GM12891 (cell line): ENCODE measurements at regions not wholly inside any gene's neighbourhood (a gene's known extent, or its start where the extent isn't known, plus 50 kb on each side); places are given as distances from the start of the nearest gene placed in this dataset.
"Not testable (repeated sequence)": the region's sequence is repeated elsewhere in the genome, so short reads cannot be mapped to it uniquely, and the experiment has no call there.

Source experiments
- DNase-seq: peaks from one replicate; pipeline ENCODE4 v3.0.0; 2011; ENCODE audit warnings: low spot score; ENCODE audit not compliant: insufficient read length
- FAIRE-seq: peaks from 2 replicates; lab custom pipeline; 2011; peaks lifted over from hg19 to GRCh38; lab: Jason Lieb, UNC
- PAX5 ChIP-seq: IDR thresholded peaks from 2 replicates; pipeline ENCODE4 v1.6.1; 2011; ENCODE audit warnings: low read length, moderate library complexity, mild to moderate bottlenecking; ENCODE audit not compliant: insufficient read depth, severe bottlenecking
- POLR2A ChIP-seq: IDR thresholded peaks from 2 replicates; pipeline ENCODE4 v1.6.1; 2011; ENCODE audit warnings: low read depth, low read length, control low read depth
- POLR2AphosphoS5 ChIP-seq: IDR thresholded peaks from 2 replicates; pipeline ENCODE4 v1.6.1; 2011; ENCODE audit warnings: low read depth, low read length, control low read depth
- POU2F2 ChIP-seq: IDR thresholded peaks from 2 replicates; pipeline ENCODE4 v1.6.1; 2011; ENCODE audit warnings: low read depth, mild to moderate bottlenecking, control low read depth, low read length, moderate library complexity
- SPI1 ChIP-seq: IDR thresholded peaks from 2 replicates; pipeline ENCODE4 v1.6.1; 2011; ENCODE audit warnings: low read depth, low read length, control low read depth
- TAF1 ChIP-seq: IDR thresholded peaks from 2 replicates; pipeline ENCODE4 v1.6.1; 2011; ENCODE audit warnings: low read depth, low read length, control low read depth

DNA sequence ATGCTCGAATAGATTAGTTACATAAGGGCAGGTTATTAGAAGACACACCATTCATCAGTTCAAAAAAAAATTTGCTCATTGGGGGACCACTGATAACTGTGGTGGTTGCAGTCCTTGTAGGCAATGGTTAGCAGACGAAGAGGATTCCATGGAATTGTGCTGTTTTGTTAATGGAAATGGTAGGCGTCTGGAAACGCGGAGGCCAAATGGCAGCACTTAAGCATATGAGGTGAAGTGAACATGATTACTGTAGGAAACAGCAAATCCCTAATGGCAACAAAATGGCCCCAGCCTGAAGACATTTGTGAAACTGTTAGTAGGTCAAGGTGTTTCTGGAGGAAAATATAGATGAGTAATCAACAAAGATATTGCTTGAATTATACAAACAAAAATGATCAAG lies 535.4 kb upstream of the PTPRD start:
- FAIRE-seq (no peak), DNase-seq (no peak)
- TF ChIP-seq POU2F2 = no peak

DNA sequence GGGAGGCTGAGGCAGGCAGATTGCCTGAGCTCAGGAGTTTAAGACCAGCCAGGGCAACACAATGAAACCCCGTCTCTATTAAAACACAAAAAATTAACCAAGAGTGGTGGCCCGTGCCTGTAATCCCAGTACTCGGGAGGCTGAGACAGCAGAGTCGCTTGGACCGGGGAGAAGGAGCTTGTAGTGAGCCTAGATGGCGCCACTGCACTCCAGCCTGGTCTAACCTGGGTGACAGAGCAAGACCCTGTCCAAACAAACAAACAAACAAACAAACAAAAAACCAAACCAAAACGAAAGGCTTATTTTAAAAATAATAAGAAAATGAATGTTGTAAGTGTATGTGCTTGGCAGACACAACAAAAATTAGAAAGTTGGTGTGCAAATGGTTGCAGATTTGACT lies 536.3 kb upstream of the PTPRD start:
- DNase-seq (no peak), FAIRE-seq (no peak)
- TF ChIP-seq POU2F2 (no peak), POLR2A (no peak), SPI1 (no peak), POLR2AphosphoS5 (no peak), PAX5 (no peak), TAF1 (no peak)

DNA sequence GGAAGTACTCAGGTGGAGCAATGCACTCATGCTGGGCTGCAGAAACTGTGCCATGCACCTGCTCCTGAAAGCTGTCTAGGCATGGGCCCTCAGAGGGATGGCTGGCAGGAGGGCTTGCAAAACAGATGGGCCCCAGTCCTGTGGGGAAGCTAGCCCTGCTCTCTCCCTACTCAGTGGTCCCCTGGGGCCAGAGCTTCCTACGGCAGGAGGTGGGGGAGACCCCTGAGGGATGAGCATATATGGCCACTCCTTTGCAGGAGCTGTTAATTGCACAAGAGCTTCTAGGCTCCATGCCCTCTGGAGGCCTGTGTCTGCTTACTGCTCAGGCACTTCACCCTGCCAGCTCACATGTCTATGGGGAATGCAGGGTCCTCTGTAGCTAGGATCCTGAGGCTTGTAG lies 545.3 kb upstream of the PTPRD start:
- FAIRE-seq (no peak), DNase-seq (no peak)
- no peak for TF ChIP-seq SPI1
- TF ChIP-seq PAX5 = no peak
- no peak for TF ChIP-seq POU2F2
- no peak for TF ChIP-seq POLR2A

DNA sequence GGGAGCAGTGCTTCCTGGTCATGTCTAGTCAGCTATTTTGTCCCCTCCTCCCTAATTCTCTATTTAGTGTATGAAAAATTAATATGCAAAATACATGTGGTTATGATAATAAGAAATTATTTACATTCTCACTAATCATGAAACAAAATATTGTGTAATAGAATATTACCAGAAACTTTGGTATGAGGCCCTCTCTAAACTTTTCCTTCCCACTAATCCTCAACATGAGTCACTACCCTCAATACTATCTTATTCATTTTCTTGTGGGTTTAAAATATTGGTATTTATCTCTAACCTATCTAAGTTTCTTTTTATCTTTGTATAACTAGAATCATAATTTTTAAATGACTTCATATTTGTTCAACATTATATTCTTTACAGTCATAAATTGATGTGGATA lies 545.9 kb upstream of the PTPRD start:
- DNase-seq (no peak), FAIRE-seq (no peak)
- TF ChIP-seq POLR2A = no peak
- TF ChIP-seq TAF1 = no peak
- no peak for TF ChIP-seq POU2F2
- no peak for TF ChIP-seq PAX5
- no peak for TF ChIP-seq SPI1
- no peak for TF ChIP-seq POLR2AphosphoS5

DNA sequence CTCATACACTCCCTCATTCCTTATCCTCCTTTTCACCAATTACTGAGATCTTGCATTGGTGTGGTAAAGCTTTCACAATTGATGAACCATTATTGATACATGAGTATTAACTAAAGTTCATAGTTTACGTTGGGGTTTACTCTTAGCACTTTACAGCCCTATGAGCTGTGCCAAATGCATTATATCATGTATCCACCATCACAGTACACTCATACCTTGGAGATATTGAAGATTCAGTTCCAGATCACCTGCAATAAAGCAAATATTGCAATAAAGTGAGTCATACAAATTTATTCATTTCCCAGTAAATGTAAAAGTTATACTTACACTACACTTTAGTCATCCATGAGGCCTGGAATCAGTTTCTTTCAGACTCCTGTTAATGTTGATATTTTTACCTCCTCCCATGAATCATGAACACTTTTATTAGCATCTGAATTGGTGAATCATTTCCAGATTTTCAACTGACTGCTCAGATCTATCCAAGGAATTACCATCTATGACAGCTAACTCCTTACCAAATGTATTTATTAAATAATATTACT lies 546.6 kb upstream of the PTPRD start:
- DNase-seq (no peak), FAIRE-seq (no peak)
- TF ChIP-seq SPI1 (no peak), PAX5 (no peak), POLR2AphosphoS5 (no peak), POU2F2 (no peak), POLR2A (no peak), TAF1 (no peak)

DNA sequence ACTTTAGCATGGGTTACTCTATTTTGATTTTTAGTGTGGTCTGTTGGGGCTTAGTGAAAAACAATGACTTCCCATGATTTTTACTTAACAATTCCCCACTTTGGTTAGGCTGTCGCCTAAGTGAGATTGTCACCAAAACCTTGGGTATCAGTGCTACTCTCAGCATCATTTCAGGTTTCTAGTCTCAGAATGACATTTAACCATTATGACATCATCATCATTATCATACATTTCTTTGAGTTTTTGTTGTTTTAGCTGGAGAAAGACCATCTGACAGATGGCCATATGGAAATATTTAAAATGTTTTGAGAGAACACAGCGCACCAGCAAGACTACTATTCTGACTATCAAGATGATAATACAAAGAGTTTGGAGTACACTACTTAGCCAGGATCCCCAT lies 551.0 kb upstream of the PTPRD start:
- TF ChIP-seq POLR2AphosphoS5 (no peak), SPI1 (no peak), POLR2A (no peak), POU2F2 (no peak), TAF1 (no peak), PAX5 (no peak)
- FAIRE-seq (no peak), DNase-seq (no peak)

DNA sequence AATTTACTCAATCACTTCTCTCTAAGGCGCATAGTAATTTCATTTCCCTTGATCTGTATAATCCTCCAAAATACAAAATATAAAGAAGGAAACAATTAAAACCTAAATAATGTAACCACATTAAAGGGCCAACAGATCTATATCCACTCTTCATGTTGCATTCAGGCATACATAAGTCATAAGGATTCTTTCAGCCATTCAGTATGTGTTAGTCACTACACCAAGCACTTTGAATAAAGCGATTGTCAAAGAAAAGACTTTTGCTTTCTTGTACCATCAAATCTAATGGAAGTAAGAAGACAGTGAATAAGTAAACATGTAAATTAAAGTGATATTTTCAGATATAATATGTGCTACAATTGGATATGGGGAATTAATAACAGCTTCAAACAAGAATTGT lies 569.2 kb upstream of the PTPRD start:
- FAIRE-seq = no peak
- no peak for TF ChIP-seq POLR2AphosphoS5
- TF ChIP-seq POLR2A = no peak
- no peak for TF ChIP-seq PAX5
- no peak for TF ChIP-seq POU2F2
- TF ChIP-seq TAF1 = no peak
- no peak for TF ChIP-seq SPI1
- DNase-seq = no peak

DNA sequence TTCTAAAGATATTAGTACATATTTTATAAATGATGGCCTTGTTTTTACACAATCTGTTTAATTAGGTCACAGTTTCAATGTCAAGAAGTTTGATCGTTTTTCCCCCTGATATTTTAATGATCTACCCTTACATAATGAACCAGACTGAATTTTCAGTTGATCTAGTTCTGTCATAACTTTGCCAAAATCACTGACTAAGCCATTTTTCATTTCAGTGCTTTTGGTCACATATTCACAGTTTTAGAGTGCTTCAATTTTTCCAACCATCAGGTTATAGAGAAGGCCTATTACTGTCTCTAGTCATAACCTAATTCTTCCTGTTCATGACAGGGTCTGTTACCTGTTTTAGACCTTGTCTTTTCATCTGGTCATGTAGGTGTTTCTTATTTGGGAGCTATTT lies 577.9 kb upstream of the PTPRD start:
- FAIRE-seq (no peak), DNase-seq (no peak)
- no peak for TF ChIP-seq TAF1
- TF ChIP-seq PAX5 = no peak
- TF ChIP-seq POLR2A = no peak
- no peak for TF ChIP-seq POU2F2
- TF ChIP-seq SPI1 = no peak
- no peak for TF ChIP-seq POLR2AphosphoS5

DNA sequence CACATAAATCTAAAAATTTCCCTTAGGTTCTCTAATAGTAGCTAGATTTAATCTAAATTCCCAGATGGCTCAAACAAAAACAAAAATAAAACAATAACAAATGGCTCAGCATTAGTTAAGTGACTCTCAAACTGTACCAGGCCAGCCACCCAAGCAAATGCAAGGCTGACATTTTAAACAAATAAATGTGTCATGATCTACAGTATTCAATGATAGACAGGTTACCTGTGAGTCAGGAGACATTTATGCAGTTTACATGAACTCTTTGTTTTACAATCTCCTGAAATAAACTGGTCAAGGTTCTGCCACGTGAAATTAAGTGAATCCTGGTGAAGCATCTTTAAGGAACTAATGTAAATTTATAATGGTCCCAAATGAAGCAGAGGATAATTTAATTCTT lies 580.2 kb upstream of the PTPRD start:
- no peak for DNase-seq
- FAIRE-seq = no peak
- TF ChIP-seq POLR2A (no peak), SPI1 (no peak), TAF1 (no peak), PAX5 (no peak), POLR2AphosphoS5 (no peak), POU2F2 (no peak)

DNA sequence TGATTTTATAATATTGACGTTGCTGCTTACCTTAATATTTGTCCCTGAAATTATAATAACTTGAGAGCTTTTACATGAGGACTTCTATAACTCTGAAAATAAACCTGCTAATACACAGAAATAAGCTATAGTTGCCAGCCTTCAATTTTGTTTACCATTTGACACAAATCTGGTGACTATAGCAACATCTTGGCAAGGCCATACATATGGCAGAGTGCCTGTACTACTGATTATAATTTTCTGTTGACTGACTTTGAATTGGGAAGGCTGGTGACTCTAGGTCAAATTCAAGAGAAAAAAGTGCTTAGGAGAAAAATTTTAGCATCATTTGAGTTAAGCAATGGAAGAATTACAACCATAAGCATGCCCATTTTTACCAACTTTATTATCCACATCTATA lies 581.4 kb upstream of the PTPRD start:
- FAIRE-seq = no peak
- DNase-seq = no peak
- TF ChIP-seq PAX5 (no peak), POLR2A (no peak), SPI1 (no peak), TAF1 (no peak), POLR2AphosphoS5 (no peak), POU2F2 (no peak)

DNA sequence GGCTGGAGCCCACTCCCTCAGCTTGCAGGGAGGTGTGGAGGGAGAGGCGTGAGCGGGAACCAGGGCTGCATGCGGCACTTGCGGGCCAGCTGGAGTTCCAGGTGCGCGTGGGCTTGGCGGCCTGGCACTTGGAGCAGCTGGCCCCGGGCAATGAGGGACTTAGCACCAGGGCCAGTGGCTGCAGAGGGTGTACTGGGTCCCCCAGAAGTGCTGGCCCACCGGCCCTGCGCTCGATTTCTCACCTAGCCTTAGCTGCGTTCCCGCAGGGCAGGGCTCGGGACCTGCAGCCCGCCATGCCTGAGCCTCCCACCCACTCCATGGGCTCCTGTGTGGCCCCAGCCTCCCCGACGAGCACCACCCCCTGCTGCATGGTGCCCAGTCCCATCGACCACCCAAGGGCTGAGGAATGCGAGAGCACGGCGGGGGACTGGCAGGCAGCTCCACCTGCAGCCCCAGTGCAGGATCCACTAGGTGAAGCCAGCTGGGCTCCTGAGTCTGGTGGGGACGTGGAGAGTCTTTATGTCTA lies 584.1 kb upstream of the PTPRD start:
- DNase-seq, FAIRE-seq: not testable (repeated sequence)

DNA sequence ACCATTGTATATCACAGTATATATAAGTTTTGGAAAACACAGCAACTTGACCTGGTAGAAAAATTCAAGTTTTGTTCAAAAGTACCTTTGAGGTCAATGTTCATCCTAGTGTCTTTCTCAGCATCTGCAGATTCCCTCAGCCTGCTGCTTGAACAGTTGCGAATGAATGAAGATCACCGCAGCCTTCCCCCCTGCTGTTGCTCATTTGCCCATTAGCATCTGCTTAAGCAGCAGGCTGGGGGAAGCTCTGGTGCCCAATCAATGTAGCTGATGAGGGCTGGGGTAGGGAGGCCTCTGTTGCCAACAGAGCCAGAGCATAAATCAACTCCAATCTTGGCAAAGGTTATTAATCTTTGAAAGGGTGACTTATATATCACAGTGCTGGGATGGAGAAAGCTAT lies 586.5 kb upstream of the PTPRD start:
- no peak for TF ChIP-seq POLR2A
- TF ChIP-seq PAX5 = no peak
- no peak for TF ChIP-seq SPI1
- no peak for TF ChIP-seq POLR2AphosphoS5
- no peak for TF ChIP-seq TAF1
- TF ChIP-seq POU2F2 = no peak
- FAIRE-seq = no peak
- DNase-seq = no peak
